ENCODE measurements at regions not wholly inside any gene's neighbourhood (a gene's known extent, or its start where the extent isn't known, plus 50 kb on each side); places are given as distances from the start of the nearest gene placed in this dataset.

DNA sequence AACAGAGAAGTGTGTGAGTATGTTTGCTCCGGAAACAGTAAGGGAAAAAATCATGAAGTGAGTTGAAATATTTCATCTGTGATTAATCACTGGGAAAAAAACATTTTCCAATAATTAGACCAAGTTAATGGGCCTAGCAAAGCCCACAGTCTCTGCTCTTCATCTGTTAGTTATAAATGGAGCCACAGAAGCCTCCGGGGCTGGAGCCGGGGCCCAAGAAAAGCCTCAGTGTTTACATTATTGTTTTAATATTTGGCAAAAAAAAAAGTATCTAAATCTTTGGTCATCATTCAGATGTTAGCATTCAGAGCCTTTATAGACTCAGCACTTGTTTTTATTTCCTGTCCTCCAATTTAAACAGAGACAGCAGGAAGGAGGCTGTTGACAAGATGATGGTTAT lies 115.0 kb downstream of the UBE2U start:
- Mint-ChIP-seq H3K9me3 (ENCODE audit: unreplicated experiment) (no peaks in the 10 kb centered on the region), H3K36me3 (ENCODE audit: insufficient read depth, unreplicated experiment) (no peaks in the 10 kb centered on the region), H3K4me3 (ENCODE audit: unreplicated experiment) (no peak overlapping the region), H3K27me3 (ENCODE audit: insufficient read depth, unreplicated experiment) (peaks cover 8% of the 10 kb centered on the region), H3K4me1 (ENCODE audit: low read depth, unreplicated experiment) (no peaks in the 10 kb centered on the region), H3K27ac (ENCODE audit: unreplicated experiment) (no peak overlapping the region)
- Histone ChIP-seq H3K4me1 (no peaks in the 10 kb centered on the region), H3K36me3 (ENCODE audit: control insufficient read depth, insufficient read depth, low read length) (no peaks in the 10 kb centered on the region), H3K27me3 (replicated peaks; ENCODE audit: control insufficient read depth, insufficient read depth, low read length) (no peaks in the 10 kb centered on the region), H3K9me3 (no peaks in the 10 kb centered on the region), H3K4me3 (ENCODE audit: low read depth, low read length) (no peak overlapping the region)
- POLR2A ChIA-PET: no interaction called here
- no TSS peak for BruUV-seq (replicated peaks)
- DNase-seq: no peak
- CTCF ChIA-PET: no interaction called here
- TF ChIP-seq, protein P1, sequence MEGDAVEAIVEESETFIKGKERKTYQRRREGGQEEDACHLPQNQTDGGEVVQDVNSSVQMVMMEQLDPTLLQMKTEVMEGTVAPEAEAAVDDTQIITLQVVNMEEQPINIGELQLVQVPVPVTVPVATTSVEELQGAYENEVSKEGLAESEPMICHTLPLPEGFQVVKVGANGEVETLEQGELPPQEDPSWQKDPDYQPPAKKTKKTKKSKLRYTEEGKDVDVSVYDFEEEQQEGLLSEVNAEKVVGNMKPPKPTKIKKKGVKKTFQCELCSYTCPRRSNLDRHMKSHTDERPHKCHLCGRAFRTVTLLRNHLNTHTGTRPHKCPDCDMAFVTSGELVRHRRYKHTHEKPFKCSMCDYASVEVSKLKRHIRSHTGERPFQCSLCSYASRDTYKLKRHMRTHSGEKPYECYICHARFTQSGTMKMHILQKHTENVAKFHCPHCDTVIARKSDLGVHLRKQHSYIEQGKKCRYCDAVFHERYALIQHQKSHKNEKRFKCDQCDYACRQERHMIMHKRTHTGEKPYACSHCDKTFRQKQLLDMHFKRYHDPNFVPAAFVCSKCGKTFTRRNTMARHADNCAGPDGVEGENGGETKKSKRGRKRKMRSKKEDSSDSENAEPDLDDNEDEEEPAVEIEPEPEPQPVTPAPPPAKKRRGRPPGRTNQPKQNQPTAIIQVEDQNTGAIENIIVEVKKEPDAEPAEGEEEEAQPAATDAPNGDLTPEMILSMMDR (IDR thresholded peaks at IDR 0.05; ENCODE audit: insufficient read depth in 1 of 2, low read depth in 1 of 2, low read length in 1 of 2, severe bottlenecking in 1 of 2, unreplicated experiment in 1 of 2): no peak
- intact Hi-C loops (cut with micrococcal nuclease; ENCODE audit: unreplicated experiment): no loop called here

GRCh38 chr1:64320007-64320406 lies 116.6 kb downstream of the UBE2U start:
- BruUV-seq (replicated peaks): no TSS peak
- CTCF ChIA-PET: no interaction called here
- H3K27me3 Mint-ChIP-seq (ENCODE audit: insufficient read depth, unreplicated experiment): peaks cover 8% of the 10 kb centered on the region

DNA sequence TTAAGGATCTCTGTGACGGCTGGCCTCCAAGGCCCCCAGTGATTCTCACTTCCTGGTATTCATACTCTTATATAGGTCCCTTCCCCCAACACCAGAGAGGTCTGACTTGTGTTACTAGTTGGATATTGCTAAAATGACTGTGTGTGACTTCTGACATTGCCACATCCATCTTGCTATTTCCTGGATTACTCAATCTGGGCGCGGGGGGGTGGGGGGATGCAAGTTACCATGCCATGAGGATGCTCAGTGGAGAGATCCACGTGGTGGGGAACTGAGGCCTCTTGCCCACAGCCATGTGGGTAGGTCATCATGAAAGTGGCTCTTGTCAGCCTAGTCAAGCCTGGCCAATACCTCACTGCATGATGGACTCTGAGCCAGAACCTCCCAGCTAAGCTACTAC lies 117.0 kb downstream of the UBE2U start:
- Mint-ChIP-seq H3K27ac (ENCODE audit: unreplicated experiment) (no peak overlapping the region), H3K4me1 (ENCODE audit: low read depth, unreplicated experiment) (no peaks in the 10 kb centered on the region), H3K9me3 (ENCODE audit: unreplicated experiment) (no peaks in the 10 kb centered on the region), H3K27me3 (ENCODE audit: insufficient read depth, unreplicated experiment) (peaks cover 8% of the 10 kb centered on the region), H3K4me3 (ENCODE audit: unreplicated experiment) (no peak overlapping the region), H3K36me3 (ENCODE audit: insufficient read depth, unreplicated experiment) (no peaks in the 10 kb centered on the region)
- Histone ChIP-seq H3K4me1 (no peaks in the 10 kb centered on the region), H3K27me3 (replicated peaks; ENCODE audit: control insufficient read depth, insufficient read depth, low read length) (no peaks in the 10 kb centered on the region), H3K9me3 (no peaks in the 10 kb centered on the region), H3K36me3 (ENCODE audit: control insufficient read depth, insufficient read depth, low read length) (no peaks in the 10 kb centered on the region), H3K4me3 (ENCODE audit: low read depth, low read length) (no peak overlapping the region)
- TF ChIP-seq, protein P1 (IDR thresholded peaks at IDR 0.05; ENCODE audit: insufficient read depth in 1 of 2, low read depth in 1 of 2, low read length in 1 of 2, severe bottlenecking in 1 of 2, unreplicated experiment in 1 of 2): no peak
- DNase-seq: no peak
- ChIA-PET POLR2A (no interaction called here), CTCF (interaction anchor here (0.6 kb wide), 1 partner anchor 52 kb away, joined by 3 read pairs; no protein-coding TSS in a partner anchor)
- intact Hi-C loops (cut with micrococcal nuclease; ENCODE audit: unreplicated experiment): no loop called here
- BruUV-seq (replicated peaks): no TSS peak

More at GRCh38 chr1:64320007-64320406, 116.6 kb downstream of the UBE2U start:
- Mint-ChIP-seq H3K36me3 (ENCODE audit: insufficient read depth, unreplicated experiment) (no peaks in the 10 kb centered on the region), H3K27ac (ENCODE audit: unreplicated experiment) (no peak overlapping the region), H3K4me1 (ENCODE audit: low read depth, unreplicated experiment) (no peaks in the 10 kb centered on the region), H3K9me3 (ENCODE audit: unreplicated experiment) (no peaks in the 10 kb centered on the region), H3K4me3 (ENCODE audit: unreplicated experiment) (no peak overlapping the region)
- no peaks in the 10 kb centered on the region for H3K9me3 ChIP-seq
- POLR2A ChIA-PET: no interaction called here
- no peaks in the 10 kb centered on the region for H3K27me3 ChIP-seq (replicated peaks; ENCODE audit: control insufficient read depth, insufficient read depth, low read length)
- intact Hi-C loops (cut with micrococcal nuclease; ENCODE audit: unreplicated experiment): no loop called here
- no peaks in the 10 kb centered on the region for H3K36me3 ChIP-seq (ENCODE audit: control insufficient read depth, insufficient read depth, low read length)
- no peaks in the 10 kb centered on the region for H3K4me1 ChIP-seq
- no peak overlapping the region for H3K4me3 ChIP-seq (ENCODE audit: low read depth, low read length)
- no peak for DNase-seq
- TF ChIP-seq, protein P1 (IDR thresholded peaks at IDR 0.05; ENCODE audit: insufficient read depth in 1 of 2, low read depth in 1 of 2, low read length in 1 of 2, severe bottlenecking in 1 of 2, unreplicated experiment in 1 of 2): no peak
